ENCODE measurements at regions not wholly inside any gene's neighbourhood (a gene's known extent, or its start where the extent isn't known, plus 50 kb on each side); places are given as distances from the start of the nearest gene placed in this dataset.

DNA sequence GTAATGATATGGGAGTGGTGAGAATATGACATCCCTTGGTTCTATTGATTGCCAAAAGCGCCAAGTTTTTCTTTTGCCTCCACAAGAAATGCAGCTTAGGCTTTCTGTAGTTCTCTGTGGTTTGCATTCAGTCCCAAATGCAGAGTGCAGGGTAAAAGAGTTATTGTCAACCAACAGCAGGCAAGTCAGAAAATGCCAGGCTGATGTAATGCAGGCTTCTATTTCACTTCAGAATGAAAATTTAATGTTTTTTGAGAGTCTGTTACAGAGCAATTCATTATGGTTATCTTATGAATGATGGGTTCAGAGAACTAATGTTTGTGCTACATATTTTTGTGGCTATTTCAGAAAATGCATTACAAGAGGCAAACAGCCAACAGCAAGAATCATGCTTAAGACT lies 293.5 kb downstream of the CENPW start (continued):
- TF ChIP-seq FOS (IDR thresholded peaks at IDR 0.05; ENCODE audit: borderline replicate concordance, extremely low read depth, insufficient read length) (no peak), SMC3 (IDR thresholded peaks at IDR 0.05; ENCODE audit: borderline replicate concordance, low read length) (no peak), HDAC2 (IDR thresholded peaks at IDR 0.05) (no peak), YBX1 (IDR thresholded peaks at IDR 0.05) (no peak), TCF7 (IDR thresholded peaks at IDR 0.05; ENCODE audit: borderline replicate concordance) (no peak), POLR2A (IDR thresholded peaks at IDR 0.05; ENCODE audit: low read depth, low read length) (no peak), ZNF384 (IDR thresholded peaks at IDR 0.05; ENCODE audit: borderline replicate concordance, low read depth, low read length) (no peak), GATAD2B (conservative IDR thresholded peaks at IDR 0.05; ENCODE audit: low read depth) (no peak), SMARCA5 (IDR thresholded peaks at IDR 0.05) (no peak)

- no peak overlapping the region for H3K9ac ChIP-seq (ENCODE audit: control insufficient read depth, insufficient read depth, low read length)
- TF ChIP-seq BRCA1 (IDR thresholded peaks at IDR 0.05; ENCODE audit: low read depth, low read length) = no peak
- TF ChIP-seq BMI1 (IDR thresholded peaks at IDR 0.05; ENCODE audit: borderline replicate concordance) = no peak
- no peak for TF ChIP-seq NFYA (IDR thresholded peaks at IDR 0.05; ENCODE audit: borderline replicate concordance, low read depth, low read length)
- TF ChIP-seq BHLHE40 (IDR thresholded peaks at IDR 0.05; ENCODE audit: borderline replicate concordance in 1 of 2, low read depth in 2 of 2, low read length in 1 of 2) = no peak
- no peak for TF ChIP-seq PAX8 (IDR thresholded peaks at IDR 0.05)
- TF ChIP-seq ZNF622 (IDR thresholded peaks at IDR 0.05) = no peak
- no peak for TF ChIP-seq SMAD1 (IDR thresholded peaks at IDR 0.05; ENCODE audit: low read depth, partially characterized antibody)
- no peak for TF ChIP-seq POLR2AphosphoS2 (IDR thresholded peaks at IDR 0.05; ENCODE audit: low read depth, low read length)
- no peak for TF ChIP-seq TCF3 (IDR thresholded peaks at IDR 0.05; ENCODE audit: borderline replicate concordance, insufficient read depth, low read depth, low read length)
- TF ChIP-seq SUZ12 (IDR thresholded peaks at IDR 0.05; ENCODE audit: unreplicated experiment) = no peak
- no peak for TF ChIP-seq ZNF384 (IDR thresholded peaks at IDR 0.05; ENCODE audit: borderline replicate concordance, low read depth, low read length)
- no peak for TF ChIP-seq SIX5 (IDR thresholded peaks at IDR 0.05; ENCODE audit: low read depth, low read length, severe bottlenecking)
- TF ChIP-seq USF1 (IDR thresholded peaks at IDR 0.05; ENCODE audit: borderline replicate concordance, extremely low read length, insufficient read depth, low read depth, low read length) = no peak
- TF ChIP-seq MLLT1 (IDR thresholded peaks at IDR 0.05) = no peak
- no peak for TF ChIP-seq HDAC6 (IDR thresholded peaks at IDR 0.05; ENCODE audit: unreplicated experiment)
- no peak for TF ChIP-seq MYC (IDR thresholded peaks at IDR 0.05; ENCODE audit: insufficient read depth, insufficient read length, insufficient replicate concordance, low read length, severe bottlenecking)
These were observed 300.4 kb downstream of the CENPW start for GRCh38 chr6:126640356-126640755.

More at GRCh38 chr6:126640356-126640755, 300.4 kb downstream of the CENPW start:
- SMC1A ChIA-PET (ENCODE audit: uncharacterized antibody, unreplicated experiment) = interaction anchor here (1.3 kb wide), 1 partner anchor 160 kb away, joined by 4 read pairs; no protein-coding TSS in a partner anchor
- FAIRE-seq (no peak), DNase-seq (ENCODE audit: low read depth, low spot score) (no peak), ATAC-seq (no peak)
- Histone ChIP-seq H3K27ac (ENCODE audit: control insufficient read depth, insufficient read depth) (no peak overlapping the region), H3K4me1 (ENCODE audit: control insufficient read depth, insufficient read depth, low read length) (no peaks in the 10 kb centered on the region), H3K4me2 (ENCODE audit: control insufficient read depth, insufficient read depth) (no peak overlapping the region), H3K79me2 (ENCODE audit: control insufficient read depth, insufficient read depth, low read length) (no peaks in the 10 kb centered on the region), H3K27me3 (replicated peaks in 1 of 2; ENCODE audit: control insufficient read depth in 2 of 2, insufficient read depth in 2 of 2, low read length in 1 of 2) (no peaks in the 10 kb centered on the region), H3K36me3 (ENCODE audit: control insufficient read depth in 2 of 2, insufficient read depth in 2 of 2, low read length in 1 of 2) (no peaks in the 10 kb centered on the region), H2AFZ (ENCODE audit: control insufficient read depth, low read depth, low read length) (no peak overlapping the region), H3K4me3 (no peak overlapping the region), H4K20me1 (ENCODE audit: control insufficient read depth, insufficient read depth) (no peaks in the 10 kb centered on the region), H3K9me3 (replicated peaks; ENCODE audit: control insufficient read depth, insufficient read depth, low read length) (no peaks in the 10 kb centered on the region)
- CTCF ChIA-PET = interaction anchor here (0.9 kb wide), 1 partner anchor 8 kb away, joined by 3 read pairs; no protein-coding TSS in a partner anchor
- RAD21 ChIA-PET (ENCODE audit: unreplicated experiment) = no interaction called here
- intact Hi-C loops (cut with micrococcal nuclease; ENCODE audit: unreplicated experiment) = no loop called here
- WGBS (ENCODE audit: insufficient coverage, insufficient replicate concordance, low lambda C conversion rate, missing lambda C conversion rate) = 52% methylated on average over 2 of the region's 2 CpGs
- POLR2A ChIA-PET = interaction anchor here (0.7 kb wide), 1 partner anchor 726 kb away, joined by 4 read pairs; no protein-coding TSS in a partner anchor
- no TSS peak for BruUV-seq (replicated peaks)
- in situ Hi-C loops (cut with MboI) = no loop called here

Data from GM12878 (cell line).